Hepatocyte (in vitro differentiated cells): ENCODE measurements at regions not wholly inside any gene's neighbourhood (a gene's known extent, or its start where the extent isn't known, plus 50 kb on each side); places are given as distances from the start of the nearest gene placed in this dataset.

ENCODE experiments used
- DNase-seq: peaks from one replicate; pipeline ENCODE4 v3.0.0-alpha.2; 2016; ENCODE audit warnings: low spot score
- H2AFZ ChIP-seq: fragments of 200-600 bp; sonication (generic); 2 replicates; pipeline ENCODE4 v1.6.0; 2016; ENCODE audit warnings: antibody characterized with exemption, mild to moderate bottlenecking
- H3K27ac ChIP-seq: fragments of 200-600 bp; sonication (generic); 2 replicates; pipeline ENCODE4 v1.5.1; 2016; ENCODE audit warnings: mild to moderate bottlenecking
- H3K27me3 ChIP-seq: fragments of 200-600 bp; sonication (generic); 2 replicates; pipeline ENCODE4 v1.6.1; 2016
- H3K36me3 ChIP-seq: fragments of 200-600 bp; sonication (generic); replicated peaks from 2 replicates; pipeline ENCODE4 v1.5.1; 2016; ENCODE audit warnings: low read depth; ENCODE audit not compliant: insufficient read depth
- H3K4me1 ChIP-seq: fragments of 200-600 bp; sonication (generic); 2 replicates; pipeline ENCODE4 v1.5.1; 2016; ENCODE audit warnings: mild to moderate bottlenecking, moderate library complexity; ENCODE audit not compliant: insufficient read depth
- H3K4me2 ChIP-seq: fragments of 200-600 bp; sonication (generic); 2 replicates; pipeline ENCODE4 v1.6.0; 2016
- H3K4me3 ChIP-seq: fragments of 200-600 bp; sonication (generic); 2 replicates; pipeline ENCODE4 v1.5.1; 2016; ENCODE audit warnings: mild to moderate bottlenecking
- H3K79me2 ChIP-seq: fragments of 200-600 bp; sonication (generic); 2 replicates; pipeline ENCODE4 v1.6.0; 2017; ENCODE audit warnings: mild to moderate bottlenecking
- H3K9me2 ChIP-seq: fragments of 200-600 bp; sonication (generic); replicated peaks from 2 replicates; pipeline ENCODE4 v1.6.0; 2017; ENCODE audit warnings: mild to moderate bottlenecking; ENCODE audit not compliant: insufficient read depth
- H3K9me3 ChIP-seq: fragments of 200-600 bp; sonication (generic); 2 replicates; pipeline ENCODE4 v1.5.1; 2016; ENCODE audit warnings: low read depth, mild to moderate bottlenecking
- H4K20me1 ChIP-seq: fragments of 200-600 bp; sonication (generic); 2 replicates; pipeline ENCODE4 v1.6.0; 2016; ENCODE audit warnings: mild to moderate bottlenecking; ENCODE audit not compliant: insufficient read depth, poor library complexity, severe bottlenecking
- EZH2 ChIP-seq: fragments of 200-600 bp; sonication (generic); IDR thresholded peaks from 2 replicates; pipeline ENCODE4 v1.6.1; 2016; ENCODE audit warnings: antibody characterized with exemption, mild to moderate bottlenecking, borderline replicate concordance
- EZH2phosphoT487 ChIP-seq: fragments of 200-600 bp; sonication (generic); IDR thresholded peaks from one replicate; pipeline ENCODE4 v1.6.1; 2018; ENCODE audit warnings: antibody characterized with exemption, mild to moderate bottlenecking, low read depth, moderate library complexity; ENCODE audit not compliant: unreplicated experiment, severe bottlenecking
- WGBS: methylation state at CpG from one replicate; pipeline ENCODE4 v1.1.6; 2016; ENCODE audit warnings: low lambda C conversion rate; ENCODE audit errors: missing lambda C conversion rate; 5-methylcytosine and 5-hydroxymethylcytosine counted together
- TF ChIP-seq, protein P1 (sequence below): fragments of 200-600 bp; sonication (generic); IDR thresholded peaks from 2 replicates; pipeline ENCODE4 v1.5.1; 2016; ENCODE audit warnings: antibody characterized with exemption, mild to moderate bottlenecking; ENCODE audit not compliant: poor library complexity

DNA sequence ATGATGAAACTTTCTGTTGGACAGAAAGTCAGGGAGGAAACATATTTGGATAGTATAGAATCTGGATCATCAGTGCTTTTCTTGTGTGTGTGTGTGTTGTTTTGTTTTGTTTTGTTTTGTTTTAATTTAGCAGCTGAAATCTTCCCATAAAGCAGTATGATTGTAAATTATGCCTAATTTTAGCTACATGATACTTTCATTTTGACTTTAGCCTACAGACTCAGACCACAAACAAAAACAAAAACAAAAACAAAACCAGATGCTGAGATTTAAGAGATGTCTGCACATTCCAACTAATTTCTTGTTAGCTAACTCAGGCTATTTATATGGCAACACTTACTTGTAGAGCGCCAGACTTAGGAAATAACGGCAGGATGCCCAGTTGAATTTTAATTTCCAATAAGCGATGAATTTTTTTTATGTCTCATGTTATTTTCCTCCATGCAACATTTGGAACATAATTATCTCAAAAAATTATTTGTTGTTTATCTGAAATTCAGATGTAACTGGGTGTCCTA is 119.5 kb upstream of the TRPC7 start:
- 89% methylated on average over 3 of the region's 3 CpGs for WGBS

GRCh38 chr5:136482206-136482605 is 116.9 kb upstream of the TRPC7 start:
- no peaks in the 10 kb centered on the region for H3K36me3 ChIP-seq
- no peak for DNase-seq
- no peaks in the 10 kb centered on the region for H3K27me3 ChIP-seq
- TF ChIP-seq, protein P1, sequence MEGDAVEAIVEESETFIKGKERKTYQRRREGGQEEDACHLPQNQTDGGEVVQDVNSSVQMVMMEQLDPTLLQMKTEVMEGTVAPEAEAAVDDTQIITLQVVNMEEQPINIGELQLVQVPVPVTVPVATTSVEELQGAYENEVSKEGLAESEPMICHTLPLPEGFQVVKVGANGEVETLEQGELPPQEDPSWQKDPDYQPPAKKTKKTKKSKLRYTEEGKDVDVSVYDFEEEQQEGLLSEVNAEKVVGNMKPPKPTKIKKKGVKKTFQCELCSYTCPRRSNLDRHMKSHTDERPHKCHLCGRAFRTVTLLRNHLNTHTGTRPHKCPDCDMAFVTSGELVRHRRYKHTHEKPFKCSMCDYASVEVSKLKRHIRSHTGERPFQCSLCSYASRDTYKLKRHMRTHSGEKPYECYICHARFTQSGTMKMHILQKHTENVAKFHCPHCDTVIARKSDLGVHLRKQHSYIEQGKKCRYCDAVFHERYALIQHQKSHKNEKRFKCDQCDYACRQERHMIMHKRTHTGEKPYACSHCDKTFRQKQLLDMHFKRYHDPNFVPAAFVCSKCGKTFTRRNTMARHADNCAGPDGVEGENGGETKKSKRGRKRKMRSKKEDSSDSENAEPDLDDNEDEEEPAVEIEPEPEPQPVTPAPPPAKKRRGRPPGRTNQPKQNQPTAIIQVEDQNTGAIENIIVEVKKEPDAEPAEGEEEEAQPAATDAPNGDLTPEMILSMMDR, result no peak
- TF ChIP-seq EZH2phosphoT487, result no peak
- H2AFZ ChIP-seq, result no peak overlapping the region
- H3K9me2 ChIP-seq, result no peaks in the 10 kb centered on the region
- no peaks in the 10 kb centered on the region for H3K79me2 ChIP-seq
- no peaks in the 10 kb centered on the region for H3K4me1 ChIP-seq
- no peaks in the 10 kb centered on the region for H4K20me1 ChIP-seq
- no peaks in the 10 kb centered on the region for H3K9me3 ChIP-seq
- 86% methylated on average over 2 of the region's 2 CpGs for whole genome bisulfite sequencing
- H3K27ac ChIP-seq, result no peak overlapping the region
- H3K4me3 ChIP-seq, result no peak overlapping the region
- no peak overlapping the region for H3K4me2 ChIP-seq

More for the DNA sequence above, 119.5 kb upstream of the TRPC7 start:
- Histone ChIP-seq H3K4me2 (no peak overlapping the region), H3K79me2 (no peaks in the 10 kb centered on the region), H3K4me3 (no peak overlapping the region), H2AFZ (no peak overlapping the region), H3K9me3 (no peaks in the 10 kb centered on the region), H3K9me2 (no peaks in the 10 kb centered on the region), H3K4me1 (no peaks in the 10 kb centered on the region), H3K27ac (no peak overlapping the region), H3K36me3 (no peaks in the 10 kb centered on the region), H3K27me3 (no peaks in the 10 kb centered on the region), H4K20me1 (no peaks in the 10 kb centered on the region)
- DNase-seq, result no peak
- no peak for TF ChIP-seq EZH2phosphoT487
- no peak for TF ChIP-seq EZH2
- TF ChIP-seq, protein P1, result no peak

DNA sequence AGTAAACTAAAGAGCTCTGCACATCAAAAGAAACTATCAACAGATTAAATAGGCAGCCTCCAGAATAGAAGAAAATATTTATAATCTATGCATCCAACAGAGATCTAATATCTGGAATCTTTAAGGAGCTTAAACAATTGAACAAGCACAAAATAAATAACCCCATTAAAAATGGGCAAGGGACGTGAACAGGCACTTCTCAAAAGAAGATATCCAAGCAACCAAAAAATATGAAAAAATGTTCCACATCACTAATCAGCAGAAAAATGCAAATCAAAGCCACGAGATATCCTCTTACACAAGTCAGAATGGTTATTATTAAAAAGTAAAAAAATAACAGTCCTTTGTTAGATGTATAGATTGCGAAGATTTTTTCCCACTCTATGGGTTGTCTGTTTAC is 109.1 kb upstream of the TRPC7 start:
- H3K27me3 ChIP-seq, result no peaks in the 10 kb centered on the region
- H2AFZ ChIP-seq, result no peak overlapping the region
- TF ChIP-seq, protein P1, result no peak
- TF ChIP-seq EZH2 (no peak), EZH2phosphoT487 (no peak)
- H3K9me2 ChIP-seq, result no peaks in the 10 kb centered on the region
- no peaks in the 10 kb centered on the region for H3K79me2 ChIP-seq
- H3K27ac ChIP-seq, result no peak overlapping the region
- H3K4me2 ChIP-seq, result no peak overlapping the region
- H3K4me3 ChIP-seq, result no peak overlapping the region
- no peaks in the 10 kb centered on the region for H3K4me1 ChIP-seq
- WGBS, result 78% methylated on average over 3 of the region's 3 CpGs
- no peak for DNase-seq
- no peaks in the 10 kb centered on the region for H3K9me3 ChIP-seq
- no peaks in the 10 kb centered on the region for H3K36me3 ChIP-seq
- H4K20me1 ChIP-seq, result no peaks in the 10 kb centered on the region

GRCh38 chr5:136467632-136468031 is 102.3 kb upstream of the TRPC7 start:
- no peaks in the 10 kb centered on the region for H3K79me2 ChIP-seq
- H3K4me3 ChIP-seq, result no peak overlapping the region
- no peaks in the 10 kb centered on the region for H3K27me3 ChIP-seq
- DNase-seq, result no peak
- H3K9me3 ChIP-seq, result no peaks in the 10 kb centered on the region
- no peaks in the 10 kb centered on the region for H3K9me2 ChIP-seq
- H2AFZ ChIP-seq, result no peak overlapping the region
- H3K4me1 ChIP-seq, result no peaks in the 10 kb centered on the region
- TF ChIP-seq EZH2phosphoT487 (no peak), EZH2 (no peak)
- TF ChIP-seq, protein P1, result no peak
- H3K4me2 ChIP-seq, result no peak overlapping the region
- whole genome bisulfite sequencing, result 79% methylated on average over 1 of the region's 1 CpG
- no peaks in the 10 kb centered on the region for H4K20me1 ChIP-seq
- H3K27ac ChIP-seq, result no peak overlapping the region
- no peaks in the 10 kb centered on the region for H3K36me3 ChIP-seq
